ENCODE measurements at regions not wholly inside any gene's neighbourhood (a gene's known extent, or its start where the extent isn't known, plus 50 kb on each side); places are given as distances from the start of the nearest gene placed in this dataset.

- TF ChIP-seq CTCF (IDR thresholded peaks at IDR 0.05), result no peak
- TF ChIP-seq POLR2AphosphoS5 (IDR thresholded peaks at IDR 0.05), result no peak
- no peak for TF ChIP-seq POLR2A (IDR thresholded peaks at IDR 0.05)
These were observed 273.8 kb upstream of the DCBLD2 start for GRCh38 chr3:99175276-99175812.
